ENCODE measurements at regions not wholly inside any gene's neighbourhood (a gene's known extent, or its start where the extent isn't known, plus 50 kb on each side); places are given as distances from the start of the nearest gene placed in this dataset.
"Not testable (repeated sequence)": the region's sequence is repeated elsewhere in the genome, so short reads cannot be mapped to it uniquely, and the experiment has no call there.

DNA sequence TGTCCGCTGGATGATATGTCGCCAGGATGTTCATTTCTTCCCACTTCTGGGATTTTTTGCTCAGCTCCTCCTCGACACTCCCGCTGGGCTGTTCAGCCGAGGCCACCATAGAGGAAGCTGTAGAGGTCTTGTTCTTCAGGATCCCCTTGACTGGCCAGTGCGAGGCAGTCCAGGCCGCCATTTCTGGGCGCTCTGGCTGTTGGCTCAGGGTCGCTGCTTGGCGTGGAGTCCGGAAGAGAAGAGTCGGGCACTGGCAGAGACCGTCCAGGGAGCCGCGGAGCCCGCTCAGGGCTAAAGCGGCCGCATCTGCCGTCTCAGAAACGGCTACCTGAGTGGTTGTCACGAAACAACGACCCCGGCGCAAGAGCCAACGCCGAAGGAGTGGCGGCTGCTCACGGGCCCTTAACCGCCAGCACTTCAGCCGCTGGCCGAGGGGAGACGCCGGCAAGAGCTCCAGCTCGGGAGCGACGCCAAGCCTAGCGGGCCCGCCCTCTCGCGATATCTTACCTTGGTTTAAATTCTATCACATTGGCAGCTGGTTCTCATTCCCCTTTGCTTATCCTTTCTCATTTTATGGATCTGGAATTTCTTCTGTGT lies 50.9 kb upstream of the RUBCNL start:
- not testable (repeated sequence) for TF ChIP-seq POLR2A (IDR thresholded peaks at IDR 0.05); CTCF (IDR thresholded peaks at IDR 0.05 in 4 of 5, conservative IDR thresholded peaks at IDR 0.05 in 1 of 5)
